ENCODE measurements at regions not wholly inside any gene's neighbourhood (a gene's known extent, or its start where the extent isn't known, plus 50 kb on each side); places are given as distances from the start of the nearest gene placed in this dataset.

- DNase-seq = no peak
These were observed 1521.5 kb upstream of the ZEB2 start for GRCh38 chr2:146041274-146041910.

GRCh38 chr2:146040051-146040450 is 1520.1 kb upstream of the ZEB2 start:
- DNase-seq = no peak

GRCh38 chr2:146038014-146038413 is 1518.1 kb upstream of the ZEB2 start:
- DNase-seq = no peak

GRCh38 chr2:146037334-146037870 is 1517.5 kb upstream of the ZEB2 start:
- no peak for DNase-seq

- DNase-seq = no peak
These were observed 1511.2 kb upstream of the ZEB2 start for GRCh38 chr2:146031158-146031557.

GRCh38 chr2:146027156-146027555 is 1507.2 kb upstream of the ZEB2 start:
- no peak for DNase-seq

- no peak for DNase-seq
These were observed 1505.6 kb upstream of the ZEB2 start for GRCh38 chr2:146025519-146025918.

- DNase-seq = no peak
These were observed 1504.4 kb upstream of the ZEB2 start for GRCh38 chr2:146024212-146024743.

GRCh38 chr2:146004462-146004861 is 1484.5 kb upstream of the ZEB2 start:
- DNase-seq = no peak

- DNase-seq = no peak
These were observed 1483.4 kb upstream of the ZEB2 start for GRCh38 chr2:146003337-146003736.

GRCh38 chr2:145994910-145995309 is 1475.0 kb upstream of the ZEB2 start:
- no peak for DNase-seq

GRCh38 chr2:145992572-145992971 is 1472.7 kb upstream of the ZEB2 start:
- DNase-seq = no peak

- no peak for DNase-seq
These were observed 1467.9 kb upstream of the ZEB2 start for GRCh38 chr2:145987793-145988192.

GRCh38 chr2:145985517-145985916 is 1465.6 kb upstream of the ZEB2 start:
- DNase-seq = no peak

GRCh38 chr2:145984580-145984979 is 1464.7 kb upstream of the ZEB2 start:
- DNase-seq = no peak

GRCh38 chr2:145980318-145980717 is 1460.4 kb upstream of the ZEB2 start:
- no peak for DNase-seq

- DNase-seq = peak; percentile 19
These were observed 1455.5 kb upstream of the ZEB2 start for GRCh38 chr2:145975406-145975805.

GRCh38 chr2:145961846-145962245 is 1441.9 kb upstream of the ZEB2 start:
- no peak for DNase-seq

GRCh38 chr2:145960479-145961163 is 1440.7 kb upstream of the ZEB2 start:
- DNase-seq = no peak

- DNase-seq = no peak
These were observed 1438.7 kb upstream of the ZEB2 start for GRCh38 chr2:145958611-145959010.

- no peak for DNase-seq
These were observed 1438.0 kb upstream of the ZEB2 start for GRCh38 chr2:145957929-145958328.

GRCh38 chr2:145939949-145940348 is 1420.0 kb upstream of the ZEB2 start:
- DNase-seq = no peak

GRCh38 chr2:145935016-145935415 is 1415.1 kb upstream of the ZEB2 start:
- DNase-seq = no peak

GRCh38 chr2:145931781-145932395 is 1412.0 kb upstream of the ZEB2 start:
- DNase-seq = no peak

Measured in femur (tissue), 1 donor.